ENCODE measurements at regions not wholly inside any gene's neighbourhood (a gene's known extent, or its start where the extent isn't known, plus 50 kb on each side); places are given as distances from the start of the nearest gene placed in this dataset.

DNA sequence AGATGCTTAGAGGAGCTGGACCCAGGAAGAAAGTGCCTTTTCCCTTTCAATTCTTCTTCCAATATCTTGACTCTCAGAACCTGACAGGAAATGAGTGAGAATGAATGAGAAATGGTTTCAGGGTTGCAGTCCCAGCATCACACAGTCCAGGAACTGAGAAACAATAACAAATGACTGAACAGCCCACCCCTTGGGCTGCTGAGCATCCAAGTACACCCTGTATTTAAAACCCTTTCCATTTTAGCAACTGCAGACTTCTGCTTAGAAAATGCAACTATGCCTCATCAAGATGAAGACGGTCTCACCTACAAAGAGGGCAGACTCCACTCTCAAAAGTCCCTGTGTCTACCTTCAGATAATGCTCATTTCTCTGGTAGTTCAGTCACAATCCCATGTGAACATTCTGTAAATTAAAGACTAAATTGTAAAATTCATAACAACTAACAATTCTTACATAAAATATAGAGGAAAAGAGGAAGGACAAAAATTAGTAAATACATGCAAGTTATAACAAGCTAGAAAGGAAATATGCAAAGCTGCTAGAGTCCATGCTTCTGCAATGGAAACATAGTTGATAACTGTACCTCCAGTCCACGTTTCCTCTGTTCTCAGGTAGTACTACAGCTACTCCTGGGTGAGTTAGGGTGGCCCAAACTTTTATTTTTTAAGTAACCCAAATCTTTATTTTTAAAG is 316.5 kb downstream of the ICE1 start:
- TF ChIP-seq POLR2A (IDR thresholded peaks at IDR 0.05; ENCODE audit: extremely low read depth, insufficient read length) = no peak
- TF ChIP-seq, protein P1, sequence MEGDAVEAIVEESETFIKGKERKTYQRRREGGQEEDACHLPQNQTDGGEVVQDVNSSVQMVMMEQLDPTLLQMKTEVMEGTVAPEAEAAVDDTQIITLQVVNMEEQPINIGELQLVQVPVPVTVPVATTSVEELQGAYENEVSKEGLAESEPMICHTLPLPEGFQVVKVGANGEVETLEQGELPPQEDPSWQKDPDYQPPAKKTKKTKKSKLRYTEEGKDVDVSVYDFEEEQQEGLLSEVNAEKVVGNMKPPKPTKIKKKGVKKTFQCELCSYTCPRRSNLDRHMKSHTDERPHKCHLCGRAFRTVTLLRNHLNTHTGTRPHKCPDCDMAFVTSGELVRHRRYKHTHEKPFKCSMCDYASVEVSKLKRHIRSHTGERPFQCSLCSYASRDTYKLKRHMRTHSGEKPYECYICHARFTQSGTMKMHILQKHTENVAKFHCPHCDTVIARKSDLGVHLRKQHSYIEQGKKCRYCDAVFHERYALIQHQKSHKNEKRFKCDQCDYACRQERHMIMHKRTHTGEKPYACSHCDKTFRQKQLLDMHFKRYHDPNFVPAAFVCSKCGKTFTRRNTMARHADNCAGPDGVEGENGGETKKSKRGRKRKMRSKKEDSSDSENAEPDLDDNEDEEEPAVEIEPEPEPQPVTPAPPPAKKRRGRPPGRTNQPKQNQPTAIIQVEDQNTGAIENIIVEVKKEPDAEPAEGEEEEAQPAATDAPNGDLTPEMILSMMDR (IDR thresholded peaks at IDR 0.05; ENCODE audit: low read depth, low read length) = no peak
- TF ChIP-seq MAX (IDR thresholded peaks at IDR 0.05; ENCODE audit: low read depth, low read length) = no peak
- no peak for TF ChIP-seq MYC (IDR thresholded peaks at IDR 0.05; ENCODE audit: low read depth, low read length)

Measured in NB4 (cell line).